GM12875 (cell line): ENCODE measurements at regions not wholly inside any gene's neighbourhood (a gene's known extent, or its start where the extent isn't known, plus 50 kb on each side); places are given as distances from the start of the nearest gene placed in this dataset.

ENCODE experiments used
- H3K4me3 ChIP-seq: one replicate; pipeline ENCODE4 v1.5.1; 2011; ENCODE audit warnings: low read depth, low read length, control low read depth
- CTCF ChIP-seq: IDR thresholded peaks from 2 replicates; pipeline ENCODE4 v1.5.1; 2011; ENCODE audit warnings: low read depth, mild to moderate bottlenecking, control low read depth, inconsistent platforms, low read length, moderate library complexity, borderline replicate concordance; ENCODE audit not compliant: insufficient read depth

- TF ChIP-seq CTCF = no peak
- H3K4me3 ChIP-seq = no peak overlapping the region
Observed at GRCh38 chr6:14758421-14759081, 487.3 kb upstream of the JARID2 start.

- TF ChIP-seq CTCF = no peak
- H3K4me3 ChIP-seq = no peak overlapping the region
Observed at GRCh38 chr6:14759976-14760672, 485.7 kb upstream of the JARID2 start.

GRCh38 chr6:14762077-14762476 is 483.8 kb upstream of the JARID2 start:
- no peak for TF ChIP-seq CTCF
- no peak overlapping the region for H3K4me3 ChIP-seq

GRCh38 chr6:14763139-14763538 is 482.7 kb upstream of the JARID2 start:
- H3K4me3 ChIP-seq = no peak overlapping the region
- TF ChIP-seq CTCF = no peak

- TF ChIP-seq CTCF = no peak
Observed at GRCh38 chr6:14763616-14764015, 482.3 kb upstream of the JARID2 start.

GRCh38 chr6:14765106-14765505 is 480.8 kb upstream of the JARID2 start:
- TF ChIP-seq CTCF = no peak
- H3K4me3 ChIP-seq = no peak overlapping the region

More at GRCh38 chr6:14763616-14764015, 482.3 kb upstream of the JARID2 start:
- no peak overlapping the region for H3K4me3 ChIP-seq

- no peak for TF ChIP-seq CTCF
- H3K4me3 ChIP-seq = no peak overlapping the region
Observed at GRCh38 chr6:14765721-14766390, 480.0 kb upstream of the JARID2 start.
